Liver (tissue), 8 donors: ENCODE measurements at regions not wholly inside any gene's neighbourhood (a gene's known extent, or its start where the extent isn't known, plus 50 kb on each side); places are given as distances from the start of the nearest gene placed in this dataset.

Source experiments
- DNase-seq: peaks from one replicate; pipeline ENCODE4 v3.0.0-alpha.2; 2017; ENCODE audit warnings: low spot score
- H3K27ac ChIP-seq, 2 donors: one replicate each; pipeline ENCODE4 v1.7.0; 2013; ENCODE audit warnings: inconsistent platforms in 2 of 2, low read length in 2 of 2, control low read depth in 1 of 2, low read depth in 1 of 2, mild to moderate bottlenecking in 1 of 2
- H3K27me3 ChIP-seq, 4 donors: one replicate each; pipeline versions ENCODE4 v1.6.1 to v1.7.0; 2013; ENCODE audit warnings: low read length in 3 of 4, inconsistent platforms in 1 of 4, mild to moderate bottlenecking in 1 of 4, moderate library complexity in 1 of 4; ENCODE audit not compliant: control insufficient read depth in 4 of 4, insufficient read depth in 4 of 4
- H3K36me3 ChIP-seq, 4 donors: one replicate each; pipeline versions ENCODE4 v1.6.1 to v1.7.0; 2013; ENCODE audit warnings: low read length in 3 of 4, mild to moderate bottlenecking in 3 of 4, low read depth in 1 of 4, moderate library complexity in 1 of 4; ENCODE audit not compliant: control insufficient read depth in 4 of 4, insufficient read depth in 3 of 4
- H3K4me1 ChIP-seq, 4 donors: one replicate each; pipeline versions ENCODE4 v1.6.1 to v1.7.0; 2013; ENCODE audit warnings: low read length in 3 of 4, mild to moderate bottlenecking in 3 of 4, moderate library complexity in 1 of 4; ENCODE audit not compliant: control insufficient read depth in 4 of 4, insufficient read depth in 4 of 4
- H3K4me3 ChIP-seq, 3 donors: one replicate each; pipeline versions ENCODE4 v1.6.1 to v1.7.0; 2013; ENCODE audit warnings: low read length in 3 of 3, control low read depth in 1 of 3, low read depth in 1 of 3, mild to moderate bottlenecking in 1 of 3
- H3K9ac ChIP-seq, 2 donors: one replicate each; pipeline ENCODE4 v1.7.0; 2013; ENCODE audit warnings: low read length in 2 of 2, mild to moderate bottlenecking in 2 of 2, moderate library complexity in 2 of 2, control low read depth in 1 of 2, low read depth in 1 of 2
- H3K9me3 ChIP-seq, 4 donors: one replicate each; pipeline versions ENCODE4 v1.6.1 to v1.7.0; 2013; ENCODE audit warnings: low read length in 3 of 4; ENCODE audit not compliant: control insufficient read depth in 4 of 4
- EGR1 ChIP-seq, 2 donors: IDR thresholded peaks; 2 replicates each; pipeline ENCODE4 v1.6.1; 2016 to 2018; ENCODE audit warnings: antibody characterized with exemption in 2 of 2, low read depth in 2 of 2
- FOXA1 ChIP-seq: IDR thresholded peaks from 2 replicates; pipeline ENCODE4 v1.6.1; 2016; ENCODE audit warnings: antibody characterized with exemption
- FOXA2 ChIP-seq: IDR thresholded peaks from 2 replicates; pipeline ENCODE4 v1.6.1; 2016; ENCODE audit warnings: antibody characterized with exemption
- GABPA ChIP-seq, 2 donors: IDR thresholded peaks in 1 of 2; conservative IDR thresholded peaks in 1 of 2; 2 replicates each; pipeline ENCODE4 v1.6.1; 2016; ENCODE audit warnings: antibody characterized with exemption in 2 of 2, mild to moderate bottlenecking in 1 of 2, moderate library complexity in 1 of 2
- HNF4A ChIP-seq, 2 donors: conservative IDR thresholded peaks; 2 replicates each; pipeline ENCODE4 v1.6.1; 2016; ENCODE audit warnings: antibody characterized with exemption in 2 of 2, mild to moderate bottlenecking in 2 of 2
- HNF4G ChIP-seq: IDR thresholded peaks from 2 replicates; pipeline ENCODE4 v1.6.1; 2016; ENCODE audit warnings: antibody characterized with exemption
- JUND ChIP-seq, 2 donors: IDR thresholded peaks; 2 replicates each; pipeline ENCODE4 v1.6.1; 2016; ENCODE audit warnings: antibody characterized with exemption in 2 of 2
- MAX ChIP-seq: IDR thresholded peaks from 2 replicates; pipeline ENCODE4 v1.6.1; 2016; ENCODE audit warnings: antibody characterized with exemption
- NR2F2 ChIP-seq: IDR thresholded peaks from 2 replicates; pipeline ENCODE4 v1.6.1; 2016; ENCODE audit warnings: antibody characterized with exemption
- RAD21 ChIP-seq, 2 donors: IDR thresholded peaks; 2 replicates each; pipeline ENCODE4 v1.6.1; 2016; ENCODE audit warnings: antibody characterized with exemption in 2 of 2, mild to moderate bottlenecking in 2 of 2
- REST ChIP-seq: IDR thresholded peaks from 2 replicates; pipeline ENCODE4 v1.6.1; 2016; ENCODE audit warnings: antibody characterized with exemption, mild to moderate bottlenecking
- RXRA ChIP-seq, 2 donors: IDR thresholded peaks; 2 replicates each; pipeline ENCODE4 v1.6.1; 2017 to 2018; ENCODE audit warnings: antibody characterized with exemption in 2 of 2, mild to moderate bottlenecking in 1 of 2
- SP1 ChIP-seq: IDR thresholded peaks from 2 replicates; pipeline ENCODE4 v1.6.1; 2018; ENCODE audit warnings: antibody characterized with exemption, mild to moderate bottlenecking
- TAF1 ChIP-seq: conservative IDR thresholded peaks from 2 replicates; pipeline ENCODE4 v1.6.1; 2016; ENCODE audit warnings: antibody characterized with exemption, mild to moderate bottlenecking
- YY1 ChIP-seq: IDR thresholded peaks from 2 replicates; pipeline ENCODE4 v1.6.1; 2016; ENCODE audit warnings: antibody characterized with exemption, mild to moderate bottlenecking
- ZBTB33 ChIP-seq: IDR thresholded peaks from 2 replicates; pipeline ENCODE4 v1.6.1; 2016; ENCODE audit warnings: antibody characterized with exemption
- WGBS: extraction: QIAGEN DNeasy Blood & Tissue Kit; methylation state at CpG from one replicate; pipeline ENCODE4 v1.1.7; 2013; 5-methylcytosine and 5-hydroxymethylcytosine counted together
- TF ChIP-seq, protein P1 (sequence below): IDR thresholded peaks from 2 replicates; pipeline ENCODE4 v1.6.1; 2016; ENCODE audit warnings: antibody characterized with exemption
- TF ChIP-seq, protein P2 (sequence below): fragments of 150-350 bp; IDR thresholded peaks from 2 replicates; pipeline ENCODE4 v1.5.1; 2017; ENCODE audit warnings: improper control_type of control experiment, low read depth, low read length; ENCODE audit not compliant: missing input control
- donor health status: healthy.
- donor health status: healthy.
- donor health status: healthy.
- donor health status: healthy.
- donor health status: healthy.

DNA sequence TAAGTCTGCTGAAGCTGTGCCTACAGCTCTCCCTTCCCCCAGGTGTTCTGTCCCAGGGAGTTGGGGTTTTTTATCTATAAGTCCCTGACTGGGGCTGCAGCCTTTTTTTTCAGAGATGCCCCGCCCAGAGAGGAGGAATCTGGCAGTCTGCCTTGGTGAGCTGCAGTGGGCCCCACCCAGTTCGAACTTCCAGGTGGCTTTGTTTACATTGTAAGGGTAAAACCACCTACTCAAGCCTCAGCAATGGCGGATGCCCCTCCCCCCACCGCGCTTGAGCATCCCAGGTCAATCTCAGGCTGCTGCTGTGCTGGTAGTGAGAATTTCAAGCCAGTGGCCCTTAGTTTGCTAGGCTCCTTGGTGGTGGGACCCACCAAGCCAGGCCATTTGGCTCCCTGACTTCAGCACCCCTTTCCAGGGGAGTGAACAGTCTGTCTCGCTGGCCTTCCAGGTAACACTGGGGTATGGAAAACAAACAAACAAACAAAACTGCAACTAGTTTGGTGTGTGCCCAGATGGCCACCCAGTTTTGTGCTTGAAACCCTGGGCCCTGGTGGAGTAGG lies 189.4 kb downstream of the MFSD1 start:
- H3K36me3 ChIP-seq = no peaks in the 10 kb centered on the region
- peaks cover 0 to 4% (median 0%) of the 10 kb centered on the region in 4 donors for H3K27me3 ChIP-seq
- no peak for TF ChIP-seq ZBTB33
- no peak for TF ChIP-seq JUND (IDR thresholded peaks at IDR 0.05)
- TF ChIP-seq HNF4A (conservative IDR thresholded peaks at IDR 0.05) = no peak
- TF ChIP-seq FOXA1 = no peak
- TF ChIP-seq, protein P1, sequence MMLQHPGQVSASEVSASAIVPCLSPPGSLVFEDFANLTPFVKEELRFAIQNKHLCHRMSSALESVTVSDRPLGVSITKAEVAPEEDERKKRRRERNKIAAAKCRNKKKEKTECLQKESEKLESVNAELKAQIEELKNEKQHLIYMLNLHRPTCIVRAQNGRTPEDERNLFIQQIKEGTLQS = no peak
- TF ChIP-seq REST = no peak
- no peak for TF ChIP-seq FOXA2
- TF ChIP-seq YY1 = no peak
- no peak for TF ChIP-seq RAD21 (IDR thresholded peaks at IDR 0.05)
- TF ChIP-seq NR2F2 = no peak
- TF ChIP-seq, protein P2, sequence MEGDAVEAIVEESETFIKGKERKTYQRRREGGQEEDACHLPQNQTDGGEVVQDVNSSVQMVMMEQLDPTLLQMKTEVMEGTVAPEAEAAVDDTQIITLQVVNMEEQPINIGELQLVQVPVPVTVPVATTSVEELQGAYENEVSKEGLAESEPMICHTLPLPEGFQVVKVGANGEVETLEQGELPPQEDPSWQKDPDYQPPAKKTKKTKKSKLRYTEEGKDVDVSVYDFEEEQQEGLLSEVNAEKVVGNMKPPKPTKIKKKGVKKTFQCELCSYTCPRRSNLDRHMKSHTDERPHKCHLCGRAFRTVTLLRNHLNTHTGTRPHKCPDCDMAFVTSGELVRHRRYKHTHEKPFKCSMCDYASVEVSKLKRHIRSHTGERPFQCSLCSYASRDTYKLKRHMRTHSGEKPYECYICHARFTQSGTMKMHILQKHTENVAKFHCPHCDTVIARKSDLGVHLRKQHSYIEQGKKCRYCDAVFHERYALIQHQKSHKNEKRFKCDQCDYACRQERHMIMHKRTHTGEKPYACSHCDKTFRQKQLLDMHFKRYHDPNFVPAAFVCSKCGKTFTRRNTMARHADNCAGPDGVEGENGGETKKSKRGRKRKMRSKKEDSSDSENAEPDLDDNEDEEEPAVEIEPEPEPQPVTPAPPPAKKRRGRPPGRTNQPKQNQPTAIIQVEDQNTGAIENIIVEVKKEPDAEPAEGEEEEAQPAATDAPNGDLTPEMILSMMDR = no peak
- no peak for TF ChIP-seq EGR1 (IDR thresholded peaks at IDR 0.05; ENCODE audit: low read depth in 2 of 2)
- no peak for TF ChIP-seq HNF4G
- no peak for TF ChIP-seq SP1
- no peak for TF ChIP-seq GABPA (IDR thresholded peaks at IDR 0.05 in 1 of 2, conservative IDR thresholded peaks at IDR 0.05 in 1 of 2)
- no peak for TF ChIP-seq TAF1
- no peak for TF ChIP-seq RXRA (IDR thresholded peaks at IDR 0.05)
- TF ChIP-seq MAX = no peak
- H3K9me3 ChIP-seq = no peaks in the 10 kb centered on the region
- H3K4me1 ChIP-seq = no peaks in the 10 kb centered on the region
- 40% methylated on average over 6 of the region's 6 CpGs for WGBS
- DNase-seq = no peak
- H3K4me3 ChIP-seq = no peak overlapping the region
- H3K9ac ChIP-seq = no peak overlapping the region
- no peak overlapping the region for H3K27ac ChIP-seq
